ENCODE measurements at regions not wholly inside any gene's neighbourhood (a gene's known extent, or its start where the extent isn't known, plus 50 kb on each side); places are given as distances from the start of the nearest gene placed in this dataset.

DNA sequence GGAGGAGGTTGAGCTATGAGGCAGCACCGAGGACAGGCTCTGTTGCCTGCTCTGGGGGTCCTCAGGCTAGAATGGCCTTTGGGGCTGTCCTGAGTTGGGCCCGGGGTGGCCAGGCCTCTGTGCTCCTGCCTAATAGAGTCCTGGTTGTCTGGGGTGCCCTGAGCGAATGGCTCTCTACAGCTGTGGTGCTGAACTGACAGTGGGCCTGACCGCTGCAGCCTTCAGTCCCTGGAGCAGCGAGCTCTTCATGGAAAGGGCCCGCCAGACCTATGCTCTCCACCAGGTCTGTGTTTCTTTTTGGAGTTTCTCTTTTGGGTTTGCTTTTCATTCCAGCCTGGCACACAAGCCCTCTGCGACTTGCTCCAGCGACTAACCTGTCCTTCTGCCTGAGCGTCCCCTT lies 679.0 kb upstream of the RAB6C start:
- no peak for DNase-seq (ENCODE audit: low read depth)

DNA sequence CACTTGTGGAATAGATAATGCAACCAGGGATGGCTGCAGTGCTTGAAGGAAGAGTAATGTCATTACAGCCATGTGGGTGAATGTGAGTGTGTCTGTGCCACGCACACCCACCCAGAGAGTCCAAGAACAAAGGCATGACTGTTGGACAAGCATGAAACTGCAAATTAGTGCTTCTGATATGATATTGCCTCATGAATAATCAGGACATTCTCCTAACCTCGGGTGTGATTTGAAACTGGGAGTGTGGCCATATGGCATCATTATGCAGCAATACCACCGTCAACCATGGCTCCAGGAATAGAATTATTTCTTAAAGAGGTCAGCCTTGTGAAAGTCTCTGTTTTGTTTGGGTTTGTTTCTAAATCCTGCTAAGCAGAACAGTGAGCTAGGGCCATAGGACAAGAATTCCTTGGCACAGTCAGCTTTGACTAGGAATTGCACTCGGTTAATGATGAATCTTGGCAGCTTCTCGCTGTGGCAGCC lies 678.0 kb upstream of the RAB6C start:
- no peak for DNase-seq (ENCODE audit: low read depth)

DNA sequence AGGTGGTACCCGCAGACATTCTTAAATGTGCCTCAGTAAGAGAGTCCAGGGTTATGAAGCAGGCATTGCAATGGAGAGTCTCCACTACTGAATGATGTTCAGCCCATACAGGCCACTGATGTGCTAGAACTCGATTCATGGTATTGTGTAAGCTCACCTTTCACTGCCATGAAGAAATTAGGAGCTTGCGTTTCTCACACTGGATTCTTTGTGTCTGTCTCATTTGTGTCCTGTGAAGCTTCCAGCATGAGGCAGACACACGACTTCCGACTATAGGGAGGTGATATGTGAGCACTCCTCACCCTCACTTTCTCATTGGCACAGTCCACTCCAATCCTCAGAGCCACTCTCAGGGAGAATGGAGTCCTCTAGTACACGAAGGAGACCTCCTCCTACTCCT lies 677.4 kb upstream of the RAB6C start:
- no peak for DNase-seq (ENCODE audit: low read depth)

DNA sequence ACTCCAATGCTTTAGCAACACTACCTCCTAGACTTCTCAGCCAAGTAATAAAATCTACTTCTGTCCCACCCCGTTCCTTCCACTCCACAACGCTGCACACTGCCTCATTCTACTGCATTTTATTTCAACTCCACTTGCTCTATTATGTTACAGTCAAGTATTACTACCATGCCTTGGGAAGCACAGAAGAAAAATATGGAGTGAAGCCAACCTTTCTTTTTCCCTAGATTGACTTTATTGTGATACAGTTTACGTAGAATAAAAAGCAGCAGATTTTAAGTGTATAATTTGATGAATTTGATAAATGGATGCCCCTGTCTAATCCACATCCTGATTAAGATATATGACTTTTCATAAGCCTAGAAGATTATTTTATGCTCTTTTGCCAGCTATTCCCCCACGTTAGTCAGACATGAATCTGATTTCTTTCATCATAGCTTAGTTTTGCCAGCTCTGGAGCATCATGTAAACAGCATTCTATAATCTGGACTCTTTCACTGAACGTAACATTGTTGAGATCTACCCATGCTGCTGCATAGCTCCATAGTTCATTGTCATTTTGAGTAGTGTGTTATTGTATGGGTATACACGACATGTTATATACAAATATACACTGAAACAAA lies 676.8 kb upstream of the RAB6C start:
- DNase-seq (ENCODE audit: low read depth): no peak

DNA sequence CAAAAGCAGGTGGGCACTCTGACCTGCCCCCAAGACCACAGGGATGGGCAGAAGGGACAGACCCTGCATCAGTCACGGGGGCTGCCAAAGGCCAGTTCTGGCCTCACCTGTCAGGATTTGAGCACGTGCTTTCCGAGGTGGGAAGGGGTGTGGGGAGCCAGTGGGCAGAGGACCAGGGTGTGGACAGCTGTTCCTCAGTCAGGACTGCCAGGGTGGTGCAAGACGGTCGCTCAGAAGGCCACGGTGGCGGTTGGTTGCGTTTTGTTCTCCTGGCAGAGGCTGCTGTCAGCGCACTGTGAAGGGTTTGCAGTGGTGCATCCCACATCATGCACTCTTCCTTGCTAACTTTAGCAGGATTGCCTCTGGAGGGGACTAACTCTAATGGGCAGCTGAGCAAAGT lies 665.3 kb upstream of the RAB6C start:
- DNase-seq (ENCODE audit: low read depth): no peak

DNA sequence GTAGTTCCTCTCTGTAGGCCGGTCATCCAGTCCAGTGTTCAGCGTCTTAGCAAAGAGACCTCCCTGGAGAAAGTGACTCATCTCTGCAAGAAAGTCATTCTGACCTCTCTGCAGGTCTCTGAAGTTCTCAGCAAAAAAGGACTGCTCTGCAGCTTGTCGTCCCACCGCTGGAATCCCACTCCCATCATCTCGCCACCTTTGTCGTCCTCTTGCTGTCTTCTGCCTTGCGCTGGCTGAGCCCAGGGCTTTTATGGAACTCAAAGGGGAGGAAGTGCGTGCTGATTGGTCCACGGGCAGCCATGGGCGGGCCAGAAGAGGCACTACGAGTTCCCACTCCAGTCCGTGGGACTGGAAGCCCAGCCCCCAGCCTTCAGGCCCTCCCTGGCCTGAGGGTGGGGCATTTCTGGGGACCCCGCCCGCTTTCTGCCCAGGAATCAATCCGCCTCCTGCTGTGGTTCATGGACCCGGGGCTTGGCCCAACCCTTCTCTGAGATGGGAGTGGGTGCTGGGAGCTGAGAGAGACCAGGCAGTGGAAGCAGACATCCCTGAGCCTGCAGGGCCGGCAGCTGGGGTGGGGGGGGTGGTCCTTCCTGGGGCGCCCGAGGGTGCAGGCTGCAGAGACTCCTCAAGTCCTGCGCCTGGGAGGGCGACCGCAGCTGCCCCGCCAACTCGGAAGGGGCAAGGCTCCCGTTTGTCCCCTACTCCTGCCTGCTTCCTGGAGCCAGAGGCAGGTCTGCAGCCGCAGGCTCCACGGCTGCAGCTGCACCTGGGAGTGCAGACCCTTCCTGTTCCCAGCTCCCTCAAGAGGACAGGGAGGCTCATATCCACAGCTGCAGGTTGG lies 660.7 kb upstream of the RAB6C start:
- no peak for DNase-seq (ENCODE audit: low read depth)

DNA sequence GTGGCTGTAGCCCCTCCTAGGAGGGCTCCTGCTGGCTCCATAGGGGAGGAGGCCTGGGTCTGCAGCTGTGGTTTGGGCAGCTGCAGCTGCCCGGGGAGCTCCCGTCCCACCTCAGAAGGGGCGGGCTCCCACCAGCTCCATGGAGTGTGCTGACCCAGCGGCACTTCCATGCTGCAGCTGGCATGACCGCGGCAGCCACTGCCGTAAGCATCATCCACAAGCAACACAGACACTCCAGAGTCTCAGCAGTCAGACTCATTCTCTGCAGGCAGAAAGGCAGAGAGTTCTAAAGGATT lies 660.1 kb upstream of the RAB6C start:
- DNase-seq (ENCODE audit: low read depth): no peak

DNA sequence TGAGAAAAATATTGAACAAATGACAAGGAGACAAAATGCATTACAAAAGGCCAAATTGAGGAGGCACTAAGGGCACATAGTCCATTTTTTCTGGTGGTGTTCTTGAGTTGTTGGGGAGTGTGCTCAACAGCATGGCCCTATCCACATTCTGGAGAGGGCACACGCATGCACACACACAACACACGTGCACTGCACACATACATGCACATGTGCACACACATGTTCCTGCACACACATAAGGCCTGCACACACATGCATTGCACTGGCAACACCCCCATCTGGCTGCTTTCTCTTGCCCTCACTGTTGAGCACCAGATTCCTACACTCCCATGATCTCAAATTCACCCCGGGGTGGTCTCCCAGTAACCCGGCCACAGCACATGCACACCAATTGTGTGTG lies 659.2 kb upstream of the RAB6C start:
- DNase-seq (ENCODE audit: low read depth): no peak

DNA sequence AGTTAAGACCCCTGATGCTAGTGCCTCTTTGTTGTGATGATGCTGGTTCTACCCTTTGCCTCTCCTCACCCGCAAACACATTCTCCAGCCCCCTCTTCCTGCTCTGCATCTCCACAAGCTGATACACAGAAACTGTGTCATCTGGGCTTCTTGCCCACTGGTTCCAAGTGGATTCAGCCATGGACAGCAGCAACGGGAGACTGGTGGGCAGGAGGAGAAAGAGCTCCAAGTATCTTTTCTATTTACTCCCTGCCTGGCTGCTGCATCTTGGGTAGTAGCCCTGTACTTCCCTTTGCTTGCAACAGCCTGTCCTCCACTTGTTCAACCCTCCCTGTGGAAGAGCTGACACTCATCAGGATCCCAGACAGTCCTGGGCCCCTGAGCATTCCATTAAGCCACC lies 655.1 kb upstream of the RAB6C start:
- DNase-seq (ENCODE audit: low read depth): no peak

DNA sequence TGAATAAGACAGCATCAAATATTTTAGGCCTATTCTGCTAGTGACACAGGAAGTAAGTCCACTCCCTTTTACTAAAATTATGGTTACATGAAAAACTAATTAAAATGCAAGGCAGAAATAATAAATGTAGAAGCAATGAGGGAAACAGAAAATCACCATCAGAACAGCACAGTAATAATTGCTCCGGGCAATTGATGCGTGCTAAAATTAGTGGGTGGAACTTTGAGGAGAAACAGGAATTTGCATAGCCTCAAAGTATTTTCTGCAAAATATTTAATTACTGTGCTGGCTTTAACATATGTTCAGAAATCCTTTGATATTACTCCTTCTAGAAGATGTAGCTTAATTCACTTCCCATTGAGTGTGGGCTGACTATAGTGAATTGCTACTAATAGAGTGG lies 654.3 kb upstream of the RAB6C start:
- no peak for DNase-seq (ENCODE audit: low read depth)

DNA sequence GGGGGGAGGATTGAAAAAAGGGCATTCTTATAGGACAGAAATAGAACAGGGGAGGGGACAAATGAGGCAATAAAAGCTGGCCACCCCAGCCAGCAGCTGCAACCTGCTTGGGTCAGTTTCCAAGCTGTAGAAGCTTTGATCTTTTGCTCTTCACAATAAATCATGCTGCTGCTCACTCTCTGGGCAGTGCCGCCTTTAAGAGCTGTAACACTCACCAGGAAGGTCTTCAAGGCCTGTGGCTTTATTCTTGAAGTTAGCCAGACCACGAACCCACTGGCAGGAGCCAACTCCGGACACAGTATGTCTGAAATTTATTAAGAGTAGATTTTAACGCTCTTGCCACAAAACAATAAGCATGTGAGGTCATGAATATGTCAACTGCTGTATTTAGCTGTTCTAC lies 649.9 kb upstream of the RAB6C start:
- DNase-seq (ENCODE audit: low read depth): no peak

DNA sequence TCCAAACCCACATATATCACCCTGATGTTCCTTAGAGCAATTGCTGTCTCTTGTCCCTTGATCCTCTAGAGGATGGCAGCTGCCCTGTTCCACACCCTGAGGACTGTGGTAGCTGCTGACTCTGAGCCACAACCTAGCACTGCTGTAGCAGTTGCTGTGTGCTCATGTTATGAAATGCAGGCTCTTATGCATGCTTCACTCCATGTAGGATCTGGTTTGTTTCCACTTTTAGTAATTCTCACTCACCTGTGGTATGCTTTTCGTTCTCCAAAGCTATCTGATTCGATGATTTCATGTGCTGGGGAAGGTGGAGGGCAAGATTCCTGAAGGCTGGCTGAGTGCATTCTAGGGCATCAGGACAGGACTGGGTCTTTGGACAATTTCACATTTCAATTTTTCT lies 649.0 kb upstream of the RAB6C start:
- no peak for DNase-seq (ENCODE audit: low read depth)

DNA sequence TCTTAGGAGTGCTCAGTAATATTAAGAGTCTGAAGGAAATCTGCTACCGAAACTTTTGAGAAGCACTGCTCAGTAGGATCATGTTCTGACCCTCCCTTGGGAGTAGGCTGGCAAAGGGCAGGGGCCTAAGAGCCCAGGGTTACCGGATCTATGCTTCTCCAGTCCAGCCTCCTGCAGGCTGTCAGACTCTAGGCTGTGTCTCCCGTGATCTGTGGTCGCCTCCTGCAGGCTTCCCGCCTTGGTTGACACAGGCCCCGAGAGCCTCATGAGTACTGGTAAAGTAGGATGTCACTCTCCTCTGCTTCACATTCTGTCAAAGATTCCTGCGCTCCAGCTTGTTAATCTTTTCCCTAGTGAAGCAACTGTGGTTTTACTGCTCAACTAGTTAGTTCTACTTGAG lies 647.8 kb upstream of the RAB6C start:
- no peak for DNase-seq (ENCODE audit: low read depth)

DNA sequence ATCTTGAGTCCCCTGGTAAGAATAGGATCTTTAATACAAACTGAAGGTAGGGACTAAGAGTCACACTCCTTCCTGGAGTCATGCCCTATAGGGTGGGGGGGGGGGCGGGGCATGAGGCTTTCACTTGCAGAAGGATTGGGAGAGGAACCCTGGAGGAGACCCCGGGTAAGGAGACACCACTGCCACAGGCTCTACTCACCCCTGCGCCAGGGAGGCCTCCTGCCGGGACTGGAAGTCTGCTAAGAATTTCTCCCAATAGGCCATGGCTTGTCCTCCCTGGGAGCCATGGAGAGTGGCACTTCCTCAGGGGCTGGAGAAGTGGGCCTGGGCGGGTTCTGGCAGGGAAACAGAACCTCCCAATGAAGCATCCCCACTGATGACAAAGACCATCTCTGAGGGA lies 645.3 kb upstream of the RAB6C start:
- no peak for DNase-seq (ENCODE audit: low read depth)

DNA sequence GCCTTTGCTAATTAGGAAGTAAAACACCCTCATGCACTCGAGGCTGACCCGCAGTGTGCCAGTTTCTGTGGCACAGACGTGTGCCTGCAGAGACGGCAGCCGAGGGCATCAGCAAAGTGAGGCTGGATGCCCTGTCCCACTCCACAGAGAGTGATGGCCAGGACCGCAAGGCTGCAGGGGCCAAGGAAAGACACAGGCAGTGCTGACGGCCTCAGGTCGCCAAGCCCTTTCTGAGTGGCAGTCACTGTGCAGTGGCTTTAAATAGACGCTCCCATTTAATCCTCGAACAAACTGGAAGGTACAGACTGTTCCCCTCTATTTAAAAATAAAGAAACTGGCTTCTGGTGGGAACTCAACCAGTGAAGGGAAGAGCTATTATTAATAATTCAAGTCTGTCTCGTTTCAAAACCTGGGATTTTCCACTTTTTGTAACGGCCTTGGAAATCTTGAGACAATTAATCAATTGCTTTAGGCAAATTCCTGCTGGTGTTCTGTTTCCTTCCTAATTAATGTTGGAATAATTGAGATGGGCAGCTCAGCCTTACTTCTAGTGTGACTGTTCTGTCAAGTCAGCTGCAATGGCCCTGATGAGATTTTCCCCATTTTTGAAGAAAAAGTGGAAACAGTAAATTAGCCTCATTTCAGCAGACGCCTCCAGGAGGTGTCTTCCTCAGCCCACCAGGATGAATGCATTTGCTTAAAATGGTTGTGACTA lies 644.6 kb upstream of the RAB6C start:
- no peak for DNase-seq (ENCODE audit: low read depth)

DNA sequence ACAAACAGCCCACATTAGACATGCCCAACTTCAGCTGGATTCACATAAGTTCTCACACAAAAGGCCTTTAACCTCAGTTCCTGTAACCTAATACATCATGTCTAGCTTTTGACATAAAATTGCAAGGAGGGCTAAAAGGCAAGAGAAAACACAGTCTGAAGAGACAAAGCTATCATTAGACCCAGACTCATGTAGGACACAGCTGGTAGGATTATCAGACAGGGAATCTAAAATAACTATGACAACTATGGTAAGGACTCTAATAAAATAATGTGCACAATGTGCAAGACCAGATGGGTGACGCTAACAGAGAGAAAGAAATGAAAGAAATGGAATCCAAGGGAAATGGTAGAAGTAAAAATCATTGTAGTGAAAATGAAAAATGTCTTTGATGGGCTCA lies 643.2 kb upstream of the RAB6C start:
- no peak for DNase-seq (ENCODE audit: low read depth)

DNA sequence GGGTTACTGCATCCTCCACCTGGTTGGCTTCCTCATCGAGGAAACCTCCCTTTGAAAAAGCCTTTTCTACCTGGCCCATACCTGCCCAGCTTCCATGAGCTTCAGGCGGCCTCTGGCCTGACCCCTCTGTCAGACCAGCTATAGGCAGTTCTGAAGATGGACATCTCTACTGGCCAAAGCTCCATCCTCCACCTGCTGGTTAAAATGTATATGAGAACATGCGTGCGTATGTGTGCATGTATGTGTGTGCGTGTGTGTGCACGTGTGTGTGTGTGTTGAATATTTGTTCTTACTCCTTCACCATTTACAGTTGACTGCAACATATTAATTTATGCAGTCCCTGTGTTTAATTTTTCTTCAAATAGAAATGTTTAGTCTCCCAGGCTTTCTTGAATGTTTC lies 642.4 kb upstream of the RAB6C start:
- no peak for DNase-seq (ENCODE audit: low read depth)

DNA sequence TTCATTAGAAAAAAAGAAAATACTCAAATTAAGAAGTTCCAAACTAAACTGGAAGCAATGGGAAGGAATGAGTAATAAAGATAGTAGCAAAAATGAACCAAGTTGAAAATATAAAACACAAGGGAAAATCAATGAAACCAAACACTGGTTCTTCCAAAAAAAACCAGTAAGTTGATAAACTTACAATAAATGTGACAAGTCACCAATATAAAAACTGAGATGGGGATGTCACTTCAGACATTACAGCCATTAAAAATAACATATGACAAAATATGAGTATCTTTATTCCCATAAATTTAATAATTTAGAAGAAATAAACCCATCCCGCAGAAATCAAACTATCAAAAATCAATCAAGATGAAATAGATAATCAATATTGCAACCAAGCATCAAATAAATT lies 633.9 kb upstream of the RAB6C start:
- DNase-seq (ENCODE audit: low read depth): no peak

DNA sequence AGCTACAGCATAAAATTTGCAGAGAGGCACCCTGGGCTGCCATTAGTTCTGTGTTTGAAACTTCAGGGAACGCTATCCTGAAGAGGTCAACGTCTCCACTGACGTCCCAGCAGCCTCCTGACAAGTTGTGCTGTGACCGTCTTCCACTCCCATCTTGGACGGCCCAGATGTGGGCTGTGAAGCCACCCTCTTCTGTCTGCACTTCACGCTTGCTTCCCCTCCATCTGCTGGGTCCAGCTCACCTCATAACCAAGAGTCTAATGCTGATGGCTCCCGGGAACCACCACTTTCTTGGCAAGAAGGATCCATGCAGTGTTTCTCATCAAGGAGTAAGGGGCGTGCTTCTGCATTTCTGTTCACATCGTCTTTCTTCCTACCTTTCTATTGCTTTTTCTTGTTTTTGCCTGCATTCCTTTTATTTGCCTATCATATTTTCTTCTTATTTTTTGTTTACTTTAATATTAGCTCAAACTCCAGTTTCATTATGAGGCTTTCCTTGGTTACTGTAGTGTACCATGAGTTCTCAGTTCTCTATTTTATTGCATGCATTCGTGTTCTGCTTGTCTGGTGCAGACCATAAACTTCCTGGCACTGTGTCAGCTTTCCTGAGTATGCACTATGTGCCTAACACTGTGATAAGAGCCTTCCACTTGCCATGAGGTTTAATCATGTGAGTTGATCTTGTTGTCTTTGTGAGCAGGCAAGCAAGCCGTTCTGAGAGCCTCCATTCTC lies 631.8 kb upstream of the RAB6C start:
- no peak for DNase-seq (ENCODE audit: low read depth)

DNA sequence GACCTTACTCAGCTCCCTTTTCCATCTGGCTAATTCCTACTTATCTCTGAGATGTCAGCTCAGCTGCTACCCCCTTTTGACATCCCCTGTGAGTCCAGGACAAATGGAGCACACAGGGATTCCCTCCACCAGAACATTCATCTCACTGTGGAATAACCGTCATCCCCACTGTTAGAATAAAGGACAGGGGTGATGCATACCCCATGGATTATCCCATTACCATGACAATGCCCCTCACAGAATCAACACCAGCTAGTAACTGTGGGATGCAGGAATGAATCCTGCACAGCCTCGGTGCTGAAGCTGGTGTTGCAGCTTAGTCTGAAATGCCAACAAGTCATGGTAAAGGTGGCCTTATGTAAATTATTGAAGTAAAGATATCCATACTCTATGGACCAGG lies 624.8 kb upstream of the RAB6C start:
- DNase-seq (ENCODE audit: low read depth): no peak

DNA sequence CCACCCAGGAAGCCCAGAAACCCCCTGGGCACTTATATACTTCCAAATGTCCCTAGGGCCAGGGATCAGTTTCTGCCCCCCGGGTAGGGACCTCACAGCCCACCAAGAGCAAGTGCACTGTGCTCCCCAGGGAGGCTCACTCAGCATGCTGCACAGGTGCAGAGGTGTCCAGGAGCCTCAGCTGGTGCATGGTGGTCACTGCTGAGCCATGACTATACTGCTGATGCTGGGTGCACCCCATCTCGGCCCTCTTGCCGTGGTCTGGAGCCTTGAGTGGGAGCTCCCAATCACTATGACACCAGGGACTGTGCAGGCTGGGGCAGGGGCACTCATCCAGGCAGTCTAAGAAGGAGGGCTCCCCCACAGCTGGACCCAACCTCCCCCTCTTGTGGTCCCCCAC lies 617.8 kb upstream of the RAB6C start:
- no peak for DNase-seq (ENCODE audit: low read depth)

DNA sequence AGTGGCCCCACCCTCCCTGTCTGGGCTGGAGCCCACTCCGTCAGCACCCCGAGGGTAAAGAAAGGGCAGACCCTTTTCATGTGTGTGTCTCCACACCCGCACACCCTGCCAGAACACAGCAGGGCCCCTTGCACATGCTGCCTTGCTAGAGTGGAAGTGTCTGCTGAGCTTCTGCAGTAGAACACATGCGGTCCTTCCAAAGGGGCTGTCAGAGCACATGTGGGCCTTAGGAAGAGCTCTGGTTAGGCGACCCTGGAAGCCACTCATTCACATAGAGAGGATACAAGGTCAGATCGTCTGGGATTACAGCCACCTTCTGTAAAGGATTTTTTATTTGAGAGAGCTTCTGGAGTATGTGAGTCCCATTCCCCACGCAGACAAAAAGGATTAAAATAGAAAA lies 613.2 kb upstream of the RAB6C start:
- DNase-seq (ENCODE audit: low read depth): no peak

DNA sequence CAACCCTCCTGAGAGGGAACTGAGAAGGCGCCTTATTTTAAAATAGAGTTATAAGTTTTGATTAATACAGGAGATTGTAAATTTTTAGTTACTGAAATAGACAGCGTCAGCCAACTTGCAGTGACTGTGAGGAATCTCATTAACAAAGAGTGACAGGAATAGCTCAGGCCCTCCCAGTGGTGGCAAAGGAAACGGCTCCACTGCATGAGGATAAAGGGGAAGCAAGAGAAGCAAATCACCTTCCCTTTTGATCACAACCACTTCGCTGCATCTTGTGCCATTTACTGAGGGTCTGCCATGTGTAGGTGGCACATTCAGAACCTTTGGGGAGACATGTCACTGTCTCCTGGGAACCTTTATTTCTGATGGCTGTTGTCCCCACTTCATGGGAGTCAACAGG lies 612.4 kb upstream of the RAB6C start:
- DNase-seq (ENCODE audit: low read depth): no peak
